Superior temporal gyrus (tissue), 1 donor: ENCODE measurements at regions not wholly inside any gene's neighbourhood (a gene's known extent, or its start where the extent isn't known, plus 50 kb on each side); places are given as distances from the start of the nearest gene placed in this dataset.
"Not testable (repeated sequence)": the region's sequence is repeated elsewhere in the genome, so short reads cannot be mapped to it uniquely, and the experiment has no call there.

Experiments
- DNase-seq: peaks from one replicate; pipeline ENCODE4 v3.0.0-alpha.2; 2016; ENCODE audit errors: extremely low spot score

DNA sequence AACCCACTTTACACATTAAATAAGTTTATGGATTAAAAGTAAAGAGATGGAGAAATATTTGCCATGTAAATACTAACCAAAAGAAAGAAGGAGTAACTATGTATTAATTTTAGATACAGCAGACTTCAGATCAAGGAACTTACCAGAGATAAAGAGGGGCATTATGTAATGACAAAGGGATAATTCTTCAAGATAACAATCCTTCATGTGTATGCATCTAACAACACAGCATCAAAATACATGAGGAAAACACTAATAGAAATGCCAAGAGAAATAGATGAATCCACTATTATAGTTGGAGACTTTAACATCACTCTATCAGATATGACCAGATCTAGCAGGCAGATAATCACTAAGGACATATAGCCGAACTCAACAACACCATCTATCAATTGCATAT lies 149.8 kb upstream of the ANKRD55 start:
- DNase-seq, result no peak

- DNase-seq, result no peak
These were observed 144.4 kb upstream of the ANKRD55 start for GRCh38 chr5:56377573-56377972.

DNA sequence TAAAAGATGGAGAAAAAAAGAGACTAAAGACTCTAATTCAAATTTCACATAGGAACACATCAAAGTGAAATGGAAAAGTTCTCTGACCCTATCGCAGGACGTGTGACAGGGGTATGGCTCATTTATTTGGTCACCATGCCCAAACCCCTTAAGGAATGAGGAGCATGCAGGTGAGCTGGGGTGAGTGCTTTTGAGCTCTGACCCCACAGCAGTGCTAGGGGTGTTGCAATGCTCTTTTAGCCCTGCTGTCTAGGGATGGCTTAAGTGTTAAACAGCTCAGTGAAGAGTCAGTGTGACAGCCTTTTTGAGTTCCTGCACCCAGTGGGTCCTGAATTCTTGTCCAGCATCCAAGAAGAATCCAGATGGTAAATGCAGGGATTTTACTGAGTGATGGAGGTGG lies 143.0 kb upstream of the ANKRD55 start:
- no peak for DNase-seq

GRCh38 chr5:56375011-56375410 lies 141.9 kb upstream of the ANKRD55 start:
- no peak for DNase-seq

GRCh38 chr5:56372491-56372890 lies 139.4 kb upstream of the ANKRD55 start:
- not testable (repeated sequence) for DNase-seq

GRCh38 chr5:56369361-56369811 lies 136.3 kb upstream of the ANKRD55 start:
- no peak for DNase-seq

GRCh38 chr5:56367748-56368147 lies 134.6 kb upstream of the ANKRD55 start:
- DNase-seq, result no peak

DNA sequence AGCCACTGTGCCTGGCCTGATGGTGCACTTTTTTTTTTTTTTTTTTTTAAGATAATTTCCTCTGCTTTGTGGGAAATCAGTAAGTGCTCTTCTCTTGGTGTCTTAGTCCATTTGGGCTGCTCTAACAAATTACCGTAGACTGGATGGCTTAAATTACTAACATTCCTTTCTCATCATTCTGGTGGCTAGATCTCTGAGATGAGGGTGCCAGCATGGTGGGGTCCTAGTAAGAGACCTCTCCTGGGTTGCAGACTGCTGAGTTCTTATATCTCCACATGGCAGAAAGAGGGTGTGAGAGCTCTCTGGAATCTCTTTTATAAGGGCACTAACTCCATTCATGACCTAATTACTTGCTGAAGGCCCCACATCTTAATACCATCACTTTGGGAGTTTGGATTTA lies 133.9 kb upstream of the ANKRD55 start:
- DNase-seq, result no peak

GRCh38 chr5:56361398-56361797 lies 128.3 kb upstream of the ANKRD55 start:
- no peak for DNase-seq

DNA sequence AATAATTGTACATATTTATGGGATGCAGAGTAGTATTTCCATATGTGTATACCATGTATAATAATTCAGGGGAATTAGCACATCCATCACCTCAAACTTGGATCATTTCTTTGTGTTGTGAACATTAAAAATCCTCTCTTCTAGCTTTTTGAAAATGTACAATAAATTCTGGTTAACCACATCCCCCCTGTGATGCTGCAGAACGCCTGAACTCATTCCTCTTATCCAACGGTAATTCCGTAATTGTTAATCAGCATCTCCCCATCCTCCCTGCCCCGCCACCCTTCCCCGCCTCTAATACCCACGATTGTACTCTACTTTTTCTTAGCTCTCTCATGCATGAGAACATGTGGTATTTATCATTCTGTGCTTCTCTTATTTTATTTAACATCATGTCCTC lies 127.7 kb upstream of the ANKRD55 start:
- DNase-seq, result no peak

GRCh38 chr5:56359809-56360685 lies 126.9 kb upstream of the ANKRD55 start:
- DNase-seq, result no peak

DNA sequence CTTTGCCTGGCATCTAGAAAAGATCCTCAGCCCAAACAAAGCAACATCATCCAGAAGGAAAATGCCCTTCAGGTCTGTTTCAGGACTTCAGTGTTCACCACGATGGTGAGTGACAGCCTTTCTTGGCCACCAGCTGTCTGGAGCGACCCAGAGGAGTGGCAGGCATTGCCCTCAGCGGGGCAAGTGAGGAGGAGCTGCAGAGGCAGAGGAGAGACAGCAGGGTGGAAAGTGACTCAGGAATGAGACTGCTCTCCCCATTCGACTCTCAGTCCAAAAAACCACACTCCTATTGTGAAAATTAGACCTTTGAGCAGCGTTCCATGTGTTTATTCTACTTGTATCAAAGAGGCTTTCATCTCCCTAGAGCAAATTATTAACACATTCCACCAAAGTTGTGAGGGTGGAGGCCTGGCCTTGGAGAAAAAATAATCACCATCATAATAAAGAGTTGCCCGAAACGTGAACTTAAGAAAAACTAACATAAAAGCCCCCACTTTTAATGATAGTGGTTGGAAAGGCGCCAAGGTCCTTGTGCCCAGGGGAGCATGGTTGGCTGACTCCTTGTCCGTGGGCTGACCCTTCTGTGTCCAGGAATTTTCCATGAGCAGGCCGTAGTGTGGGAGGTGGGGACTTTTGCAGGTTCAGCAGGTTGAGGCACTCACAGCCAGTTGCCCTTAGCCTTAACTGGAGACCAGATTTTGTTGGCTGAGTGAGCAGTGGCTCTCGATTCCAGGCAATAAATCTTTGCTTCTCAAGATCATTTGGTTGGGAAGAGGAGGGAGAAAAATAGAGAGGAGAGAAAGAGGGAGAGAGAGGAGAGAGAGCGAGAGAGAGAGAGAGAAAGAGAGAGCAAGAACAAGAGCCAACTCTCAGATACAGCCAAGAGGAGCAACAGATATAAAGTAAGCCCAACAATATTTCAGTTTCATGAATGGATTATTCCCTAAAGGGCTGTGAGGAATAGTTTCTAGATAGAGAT lies 125.9 kb upstream of the ANKRD55 start:
- DNase-seq, result no peak

GRCh38 chr5:56358046-56358445 lies 124.9 kb upstream of the ANKRD55 start:
- no peak for DNase-seq

DNA sequence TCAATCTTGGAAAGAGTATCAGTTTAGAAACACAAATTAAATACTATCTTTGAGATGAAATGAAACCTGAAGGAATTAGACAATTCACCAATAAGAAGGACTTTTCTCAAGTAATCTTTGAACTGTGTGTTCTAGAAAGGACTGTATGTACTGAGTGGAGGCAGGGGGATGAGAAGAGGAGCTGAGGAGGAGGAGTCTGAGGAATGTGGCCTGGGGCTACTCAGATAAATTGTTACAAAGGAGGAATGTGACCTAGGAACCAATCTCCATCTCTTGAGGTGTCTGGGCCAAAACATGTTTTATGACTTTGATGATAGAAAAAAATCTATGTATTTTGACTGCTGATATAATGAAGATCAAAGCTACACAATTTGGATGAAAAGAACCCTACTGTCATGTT lies 124.3 kb upstream of the ANKRD55 start:
- no peak for DNase-seq

DNA sequence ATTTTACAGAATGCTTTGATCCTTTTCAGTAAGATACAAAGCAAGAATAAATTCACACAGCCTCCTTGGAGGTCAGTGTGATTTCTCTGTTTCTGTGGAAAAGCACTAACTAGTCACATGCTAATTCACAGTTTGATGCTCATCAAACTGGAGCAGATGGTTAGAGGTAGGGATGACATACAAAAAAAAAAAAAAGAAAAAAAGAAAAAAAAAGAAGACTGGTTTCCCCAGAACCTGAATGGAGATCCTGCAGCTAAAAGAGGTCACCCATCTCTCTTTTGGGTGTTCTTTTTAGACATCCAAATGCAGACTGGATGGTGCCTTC lies 123.7 kb upstream of the ANKRD55 start:
- no peak for DNase-seq

DNA sequence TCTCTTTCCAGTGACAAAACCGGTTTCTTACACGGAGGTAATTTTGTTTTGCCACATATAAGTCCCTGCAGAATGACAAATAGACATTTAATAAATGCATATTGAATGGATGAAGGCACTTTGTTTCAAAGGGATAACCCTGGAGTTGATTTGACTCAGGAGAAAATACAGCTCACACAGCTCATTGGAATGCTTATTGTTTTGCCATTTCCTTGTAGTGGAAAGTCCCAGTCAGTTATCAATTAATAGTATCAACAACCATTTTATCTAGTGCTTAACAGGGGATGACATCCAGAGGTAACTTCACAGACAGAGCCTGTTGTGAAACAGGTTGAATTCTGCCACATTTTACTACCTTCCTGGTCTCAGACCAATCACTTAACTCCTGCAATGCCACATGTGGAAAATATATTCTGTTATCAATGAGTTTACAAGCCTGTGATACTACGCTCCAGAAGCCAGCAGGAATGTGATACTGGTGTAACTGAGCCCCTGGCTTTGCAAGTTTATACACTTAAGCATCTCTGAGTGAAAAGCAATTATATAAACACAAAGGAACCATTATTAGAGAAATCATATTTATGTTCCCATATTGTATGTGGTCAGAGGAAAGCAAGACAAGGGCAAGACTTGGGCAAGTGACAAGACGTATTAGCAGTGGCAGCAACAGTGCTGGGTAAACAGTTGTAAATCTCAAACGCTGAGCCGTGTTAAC lies 123.1 kb upstream of the ANKRD55 start:
- no peak for DNase-seq

DNA sequence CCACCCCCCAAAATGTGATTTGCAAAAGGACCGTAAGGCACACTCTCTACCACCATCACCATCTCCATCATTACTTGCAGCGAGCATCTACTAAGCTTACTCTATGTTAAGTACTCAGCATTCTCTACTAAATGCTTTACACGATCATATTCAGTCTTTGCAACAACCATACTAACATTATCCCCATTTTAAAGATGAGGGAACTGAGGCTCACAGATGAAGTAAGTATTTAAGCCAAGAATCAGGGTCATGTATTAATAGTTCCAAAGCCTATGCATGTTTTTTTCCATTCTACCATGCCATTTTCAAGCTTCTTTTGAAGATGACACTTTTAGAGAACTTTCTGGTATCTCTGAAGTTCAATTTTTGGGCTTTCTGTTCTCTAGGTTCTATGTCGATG lies 121.7 kb upstream of the ANKRD55 start:
- no peak for DNase-seq

DNA sequence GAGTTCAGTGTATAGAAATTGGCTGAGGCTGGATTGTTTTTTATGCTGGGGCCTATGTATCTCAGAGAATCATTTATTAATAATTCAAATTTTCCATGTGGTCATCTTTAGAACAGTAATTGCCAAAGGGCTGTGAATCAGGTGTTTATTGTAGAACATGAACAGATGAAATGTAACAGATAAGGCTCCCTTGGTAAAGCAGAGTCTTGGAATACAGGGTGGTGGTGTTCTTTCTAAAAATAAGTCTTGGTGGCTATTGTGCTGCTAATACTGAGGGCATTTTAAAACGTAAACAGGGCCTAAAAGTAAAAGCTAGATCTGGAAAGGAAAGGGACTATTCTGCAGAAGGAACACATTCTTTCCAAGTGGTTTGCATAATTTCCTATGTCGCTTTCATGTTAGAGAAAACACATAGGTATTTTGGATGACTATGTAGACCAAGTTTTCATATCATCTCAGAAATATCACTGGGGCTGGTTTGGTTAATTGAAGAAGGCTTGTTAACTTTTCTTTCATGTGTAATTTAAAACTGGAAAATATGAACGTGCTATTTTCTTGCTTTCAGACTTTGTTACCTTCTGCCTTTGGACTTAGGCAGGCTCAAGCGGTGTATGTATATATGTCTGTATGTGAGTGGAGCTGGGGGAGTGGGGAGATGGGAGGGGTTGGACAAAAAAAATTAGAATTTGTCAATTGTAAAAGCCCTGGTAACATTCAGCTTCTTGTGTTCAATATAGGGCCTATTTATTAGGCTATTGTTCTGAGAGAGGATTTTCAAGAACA lies 119.9 kb upstream of the ANKRD55 start:
- no peak for DNase-seq

DNA sequence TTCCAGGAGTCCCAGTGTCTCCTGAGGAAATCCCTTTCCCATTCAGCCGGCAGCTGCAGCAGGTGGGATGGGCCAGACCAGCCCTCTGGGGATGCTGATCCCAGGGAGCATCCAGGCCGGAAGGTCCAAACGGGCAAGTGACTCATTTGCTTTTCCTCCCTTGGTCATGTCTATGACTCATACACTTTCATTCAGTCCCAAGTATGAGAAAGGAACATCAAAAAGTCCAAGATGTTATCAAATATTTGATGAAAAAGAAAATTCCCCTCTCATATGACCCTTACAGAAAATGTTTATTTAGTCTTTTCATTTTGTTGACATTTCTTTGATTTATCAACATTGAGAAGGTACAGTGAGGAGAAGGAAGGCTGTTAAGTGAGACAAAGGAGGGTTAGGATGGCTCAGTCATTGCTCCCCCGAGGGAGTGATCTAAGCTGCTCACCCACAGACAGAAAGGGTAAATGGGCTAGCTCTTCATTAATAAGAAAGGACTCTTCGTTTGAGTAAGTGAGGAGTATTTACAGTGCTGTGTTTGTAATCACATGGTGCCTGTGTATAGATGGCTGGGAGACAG lies 117.6 kb upstream of the ANKRD55 start:
- DNase-seq, result no peak

DNA sequence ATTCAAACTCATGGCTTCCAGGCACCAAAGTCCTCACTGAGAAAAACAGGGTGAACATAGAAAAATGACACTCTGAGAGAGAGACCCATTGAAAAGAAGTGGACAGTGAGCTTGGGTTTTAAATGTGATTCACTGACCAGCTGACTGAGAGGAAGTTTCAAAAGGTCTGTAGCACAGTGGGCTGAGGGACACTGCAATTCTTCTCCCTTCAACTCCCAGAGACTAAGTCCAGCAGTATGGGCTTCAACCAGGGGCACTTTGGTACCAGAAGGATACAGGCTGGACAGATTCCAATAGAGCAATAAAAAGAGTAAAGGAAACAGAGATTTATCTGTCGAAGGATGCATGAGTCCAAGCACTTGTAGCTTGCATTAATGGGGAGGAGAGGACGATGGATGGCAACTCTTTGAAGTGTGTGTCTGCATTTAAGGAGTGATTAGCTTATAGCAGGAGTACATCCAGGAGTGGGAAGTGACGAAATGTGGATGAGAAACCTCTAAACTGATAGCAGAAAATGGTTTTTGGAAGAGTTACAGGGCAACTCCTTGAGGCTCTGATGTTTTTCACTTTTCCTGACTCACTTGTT lies 117.0 kb upstream of the ANKRD55 start:
- DNase-seq, result no peak

DNA sequence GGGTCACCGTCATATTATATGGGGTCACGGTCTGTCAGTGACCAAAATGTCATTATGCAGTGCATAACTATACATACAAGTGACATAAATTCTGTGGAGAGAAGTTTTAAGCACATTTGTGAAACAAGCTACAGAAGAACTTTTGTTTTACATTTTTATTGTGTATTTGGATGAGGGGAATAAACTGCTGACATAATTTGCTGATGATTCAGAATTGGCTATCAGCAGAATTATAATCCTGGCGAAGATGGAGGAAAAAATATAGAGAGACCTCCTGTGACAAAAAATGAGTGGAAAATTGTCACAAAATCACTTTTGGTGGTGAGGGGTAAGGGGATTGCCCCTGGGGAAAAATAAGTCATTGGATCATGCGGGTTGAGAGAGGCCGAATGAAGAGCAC lies 116.3 kb upstream of the ANKRD55 start:
- no peak for DNase-seq
